Dermis blood vessel endothelial cell (primary cell): ENCODE measurements at regions not wholly inside any gene's neighbourhood (a gene's known extent, or its start where the extent isn't known, plus 50 kb on each side); places are given as distances from the start of the nearest gene placed in this dataset.
A peak's percentile ranks its signal among the peaks of the same experiment; 100 is the strongest.

Experiments used
- DNase-seq: peaks from one replicate; pipeline ENCODE4 v3.0.0; 2010

DNA sequence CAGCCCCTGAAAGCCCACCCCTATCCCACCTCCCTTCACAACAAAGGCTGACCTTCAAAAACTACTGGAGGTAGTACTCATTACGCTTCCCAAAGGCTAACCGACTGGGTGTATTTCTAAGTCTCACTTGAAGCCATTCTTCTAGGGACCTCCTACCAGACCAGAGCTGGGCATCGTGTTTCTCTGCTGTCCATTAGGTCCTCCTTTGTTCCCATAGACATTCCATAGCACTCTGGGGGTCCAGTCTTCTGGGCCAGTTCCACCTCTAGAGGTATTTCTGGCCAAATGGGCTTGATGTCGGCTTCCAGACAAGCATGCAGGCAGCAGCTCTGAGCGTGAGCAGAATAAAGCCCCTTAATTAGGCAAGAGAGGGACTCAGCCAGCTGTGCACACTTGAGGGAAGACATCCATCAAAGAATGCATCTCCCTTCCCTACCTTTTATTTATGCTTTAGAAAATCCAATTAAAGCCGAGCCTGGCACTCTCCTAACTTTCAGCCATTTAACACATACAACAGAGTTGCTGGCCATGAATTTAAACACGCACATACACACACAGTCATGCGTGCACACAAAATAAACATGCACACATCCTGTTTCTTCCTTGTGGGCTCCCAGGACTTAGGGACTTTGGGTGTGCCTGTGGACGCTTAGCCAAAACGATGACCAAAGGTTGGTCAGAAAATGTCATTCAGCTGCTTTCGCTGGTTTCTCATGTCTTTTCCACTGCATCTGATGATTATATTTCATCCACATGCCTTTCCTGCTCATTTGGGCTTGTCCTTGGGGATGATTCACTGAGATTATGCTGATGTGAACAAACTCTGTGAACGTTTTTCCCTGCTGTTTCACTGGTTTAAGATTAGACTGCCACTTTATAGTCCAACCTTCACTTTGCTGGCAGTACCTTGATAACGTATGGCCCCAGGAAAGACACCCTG is 362.0 kb upstream of the NFE2L3 start:
- no peak for DNase-seq

DNA sequence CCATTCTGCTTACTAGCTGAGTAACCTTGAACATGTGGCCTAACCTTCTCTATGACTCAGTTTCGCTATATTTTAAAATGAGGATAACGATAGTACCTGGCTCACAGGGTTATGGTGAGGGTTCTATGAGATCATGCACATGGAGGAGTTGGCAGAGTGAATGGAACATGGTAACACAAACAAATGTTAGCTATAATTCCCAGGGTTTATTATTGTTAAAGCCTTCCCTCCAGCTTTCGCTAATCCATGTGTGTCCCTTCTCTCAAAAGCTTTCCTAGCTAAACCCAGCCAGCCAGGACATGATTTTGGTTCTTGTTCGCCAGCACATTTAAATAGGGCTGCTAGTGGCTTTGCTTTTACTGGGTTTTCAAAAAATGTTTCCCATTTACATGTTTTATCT is 361.0 kb upstream of the NFE2L3 start:
- DNase-seq, result no peak

GRCh38 chr7:25792586-25792985 is 359.4 kb upstream of the NFE2L3 start:
- DNase-seq, result no peak

GRCh38 chr7:25795824-25796235 is 356.2 kb upstream of the NFE2L3 start:
- DNase-seq, result no peak

DNA sequence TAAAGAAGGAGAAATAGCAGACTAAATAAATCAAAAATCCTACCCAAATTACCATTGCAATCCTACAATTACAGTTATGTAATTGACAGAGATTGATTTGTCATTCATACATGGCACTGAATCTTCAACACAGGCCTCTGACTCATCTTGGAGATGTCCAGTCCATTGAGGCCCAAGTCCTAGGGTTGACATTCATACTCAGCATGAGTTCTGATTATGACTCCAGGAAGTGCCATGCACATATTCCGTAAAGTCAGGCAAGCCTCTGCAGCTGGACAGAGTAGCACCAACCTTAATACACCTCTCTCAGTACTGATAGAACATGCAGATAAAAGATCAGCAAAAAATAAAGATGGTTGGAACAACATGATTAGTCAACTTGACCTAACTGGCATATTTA is 353.7 kb upstream of the NFE2L3 start:
- no peak for DNase-seq

GRCh38 chr7:25801214-25801613 is 350.8 kb upstream of the NFE2L3 start:
- DNase-seq, result no peak

- no peak for DNase-seq
Measured at GRCh38 chr7:25802057-25802456, 349.9 kb upstream of the NFE2L3 start.

GRCh38 chr7:25802473-25802872 is 349.5 kb upstream of the NFE2L3 start:
- DNase-seq, result no peak

DNA sequence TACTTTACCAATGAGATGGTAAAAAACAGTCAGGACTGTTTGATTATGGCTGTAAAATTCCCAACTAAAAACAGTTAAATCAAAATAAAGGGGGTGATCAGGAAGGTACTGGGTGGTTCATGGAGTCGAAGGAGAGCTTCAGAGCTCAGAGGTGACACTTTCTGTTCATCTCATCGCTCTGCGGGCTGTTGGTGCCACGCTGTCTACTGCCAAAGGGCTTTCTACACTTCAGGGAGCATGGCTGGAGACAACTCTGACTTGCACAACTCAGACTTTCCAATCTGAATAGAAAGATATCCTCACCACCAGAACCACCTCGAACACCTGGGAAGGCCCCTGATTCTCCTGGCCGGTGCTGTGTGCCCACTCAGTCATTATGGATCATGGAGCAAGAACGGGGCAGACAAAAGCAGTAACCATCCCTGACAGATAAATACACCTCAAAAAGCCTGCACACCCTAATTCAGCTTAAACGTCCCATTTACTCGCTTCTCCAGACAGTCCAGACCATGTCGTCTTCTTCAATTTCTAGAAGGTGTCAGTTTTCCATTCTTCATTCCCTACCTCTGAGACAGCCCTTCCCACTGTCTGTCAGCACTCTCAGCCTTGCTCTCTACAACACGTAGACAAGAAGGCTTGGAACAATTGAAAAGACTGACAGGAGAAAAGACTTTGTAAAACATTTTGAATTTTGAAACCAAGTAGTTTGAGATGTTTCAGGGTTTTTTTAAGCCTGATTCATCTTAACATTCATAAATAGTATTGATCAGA is 348.7 kb upstream of the NFE2L3 start:
- DNase-seq, result no peak

GRCh38 chr7:25804154-25804553 is 347.8 kb upstream of the NFE2L3 start:
- no peak for DNase-seq

DNA sequence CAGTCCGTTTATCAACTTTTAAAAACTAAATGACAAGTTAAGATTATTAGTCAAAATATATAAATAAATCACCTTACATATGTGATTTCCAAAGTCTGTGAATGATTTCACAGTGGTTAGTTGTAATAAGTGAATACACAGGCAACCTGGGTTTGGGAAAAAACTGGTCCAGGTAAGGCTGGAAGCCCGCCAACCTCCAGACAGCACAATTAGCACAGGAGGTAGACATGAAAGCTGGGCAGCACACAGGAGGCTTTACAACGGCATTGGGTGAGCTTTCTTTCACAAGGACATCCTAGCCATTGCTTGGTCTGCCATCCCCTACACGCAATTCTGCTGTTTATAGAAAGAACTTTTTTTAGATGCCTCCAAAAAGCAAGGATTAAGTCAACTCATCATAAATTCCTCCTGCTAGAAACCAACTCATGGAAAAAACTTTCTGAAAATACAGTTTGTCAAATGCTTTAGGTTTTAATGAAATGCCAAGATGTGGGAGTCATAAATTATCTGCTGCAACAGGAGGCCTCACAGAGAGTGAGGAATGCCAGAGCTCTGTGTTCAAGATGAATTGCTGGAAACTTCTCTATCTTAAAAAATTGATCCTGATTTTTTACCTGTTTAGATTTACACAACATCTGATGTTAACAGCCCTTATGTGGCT is 346.8 kb upstream of the NFE2L3 start:
- DNase-seq, result no peak

GRCh38 chr7:25807086-25807611 is 344.8 kb upstream of the NFE2L3 start:
- no peak for DNase-seq

DNA sequence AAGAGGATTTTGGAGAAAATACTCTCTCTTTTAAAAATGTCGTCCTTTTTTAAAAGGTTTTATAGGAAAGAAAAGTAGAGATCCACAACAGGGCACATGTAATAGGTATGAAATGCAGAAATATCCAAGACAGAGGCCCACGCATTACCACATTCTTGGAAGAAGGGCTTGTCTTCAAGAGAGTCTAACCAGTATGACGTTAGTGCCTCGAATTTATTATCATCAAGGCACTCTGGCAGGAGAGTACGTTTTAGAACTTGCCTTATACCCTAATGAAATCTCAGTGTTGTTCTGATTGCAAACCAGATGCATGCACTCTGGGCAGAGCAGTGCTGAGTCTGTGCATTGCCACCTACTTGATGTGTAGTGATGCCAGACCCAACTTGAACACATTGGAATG is 342.6 kb upstream of the NFE2L3 start:
- no peak for DNase-seq

GRCh38 chr7:25812086-25812850 is 339.7 kb upstream of the NFE2L3 start:
- no peak for DNase-seq

DNA sequence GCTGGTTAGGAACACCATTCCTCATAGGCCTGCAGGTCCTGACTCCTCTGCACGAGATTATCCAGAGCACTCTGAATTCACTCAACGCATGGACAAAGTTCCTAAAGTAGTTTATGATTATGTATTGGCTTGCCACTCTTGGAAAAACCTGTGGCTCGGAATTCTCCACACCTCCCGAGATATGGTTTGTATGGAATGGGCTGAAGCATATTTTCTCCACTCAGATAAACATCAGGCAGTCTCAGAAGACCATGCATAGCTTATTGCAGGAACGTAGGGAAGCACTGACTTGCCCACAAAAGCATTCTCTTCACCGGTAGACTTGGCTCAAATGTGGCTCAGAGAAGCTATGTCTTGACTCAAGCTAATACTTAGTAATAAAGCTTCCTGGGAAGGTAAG is 338.6 kb upstream of the NFE2L3 start:
- DNase-seq, result no peak

DNA sequence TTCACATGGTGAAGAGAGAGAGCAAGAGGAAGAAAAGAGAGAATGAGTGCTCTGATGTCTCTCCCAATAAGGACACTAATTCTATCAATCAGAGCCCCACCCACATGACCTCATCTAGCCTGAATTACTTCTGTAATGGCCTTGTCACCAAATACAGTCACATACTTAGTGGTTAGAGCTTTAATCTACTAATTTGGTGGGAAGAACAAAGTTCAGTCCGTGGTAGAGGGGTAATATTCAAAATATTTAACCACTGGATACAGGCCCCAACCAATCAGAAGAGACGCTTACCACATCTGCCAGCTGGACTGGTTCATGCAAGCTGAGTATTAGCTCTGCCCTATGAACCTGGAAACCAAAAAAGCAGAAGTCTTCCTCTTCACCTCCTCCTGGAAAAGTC is 336.3 kb upstream of the NFE2L3 start:
- DNase-seq, result no peak

DNA sequence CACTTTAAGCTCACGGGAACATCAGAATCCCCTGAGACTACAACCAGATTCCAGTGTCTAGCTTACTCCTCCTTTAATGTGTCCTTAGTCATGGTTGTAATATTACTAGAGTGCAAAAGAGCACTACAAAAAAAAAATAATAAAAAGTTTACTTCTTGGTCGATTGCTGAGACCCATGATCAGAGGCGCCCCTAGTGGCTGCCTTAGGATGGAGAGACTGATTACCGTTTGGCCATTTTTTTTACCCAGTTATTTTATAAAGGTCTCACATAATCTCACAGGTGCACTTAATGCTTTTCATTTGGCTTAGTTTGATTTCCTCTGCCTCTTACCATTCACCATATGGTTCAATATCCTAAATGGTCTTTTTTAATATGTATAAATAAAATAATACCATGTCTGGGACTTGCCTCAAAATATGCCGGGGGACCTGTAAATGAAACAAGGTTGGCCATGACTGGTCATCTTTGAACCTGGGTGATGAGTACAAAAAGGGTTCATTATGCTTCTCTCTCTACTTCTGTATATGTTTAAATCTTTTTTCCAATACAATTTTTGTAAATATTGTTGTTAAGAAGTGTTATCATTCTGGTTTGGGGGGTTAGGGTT is 331.5 kb upstream of the NFE2L3 start:
- peak; percentile 5 for DNase-seq

DNA sequence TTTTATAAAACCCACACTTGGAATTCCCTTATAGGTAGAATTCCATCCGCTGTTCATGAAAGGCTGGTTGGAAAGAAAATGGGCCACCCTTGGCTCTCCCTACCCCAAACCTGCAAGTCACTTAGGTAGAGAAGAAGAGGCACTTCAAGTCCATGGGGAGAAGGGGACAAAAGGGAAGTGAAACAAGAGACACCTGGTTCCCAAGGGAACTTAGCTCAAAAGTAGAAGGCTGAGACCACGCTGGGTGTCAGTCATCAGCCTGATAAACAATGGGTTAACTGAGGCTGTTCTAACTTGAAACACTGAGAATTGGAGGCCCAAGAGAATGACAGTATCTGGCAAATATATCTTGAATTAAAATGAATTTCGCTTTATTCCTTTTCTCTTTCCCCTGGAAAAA is 330.8 kb upstream of the NFE2L3 start:
- DNase-seq, result no peak

- no peak for DNase-seq
Measured at GRCh38 chr7:25822823-25823222, 329.2 kb upstream of the NFE2L3 start.

DNA sequence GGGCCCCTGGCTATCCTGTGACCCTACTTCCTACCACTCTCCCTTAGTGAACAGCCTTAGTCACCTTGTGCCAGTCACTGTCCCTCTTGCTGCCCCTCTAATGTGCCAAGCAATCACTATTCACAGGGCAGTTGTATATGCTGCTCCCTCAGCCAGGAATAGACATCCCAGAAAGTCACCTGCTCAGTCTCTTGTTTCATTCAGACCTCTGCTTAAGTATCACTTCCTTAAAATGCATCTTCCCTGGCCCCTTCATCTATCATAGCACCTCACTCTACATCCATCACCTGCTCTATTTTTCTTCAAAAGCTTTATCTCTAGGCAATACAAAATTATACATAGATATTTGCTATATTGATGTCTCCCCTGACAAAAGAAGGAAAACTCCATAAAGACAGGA is 328.4 kb upstream of the NFE2L3 start:
- DNase-seq, result no peak

GRCh38 chr7:25828468-25828867 is 323.5 kb upstream of the NFE2L3 start:
- no peak for DNase-seq

- no peak for DNase-seq
Measured at GRCh38 chr7:25829663-25830062, 322.3 kb upstream of the NFE2L3 start.
